Activated CD4-positive, alpha-beta T cell treated with anti-CD3 and anti-CD28 coated beads, Interleukin-2, amount 50 U/mL, for 4 hours (primary cell): ENCODE measurements at regions not wholly inside any gene's neighbourhood (a gene's known extent, or its start where the extent isn't known, plus 50 kb on each side); places are given as distances from the start of the nearest gene placed in this dataset.

Source experiments
- DNase-seq, 2 experiments: peaks; one replicate each; pipeline ENCODE4 v3.0.0-alpha.2; 2020

- DNase-seq, result no peak
These were observed 350.1 kb downstream of the CHRM3 start for GRCh38 chr1:239736479-239736878.

- DNase-seq, result no peak
These were observed 352.3 kb upstream of the FMN2 start for GRCh38 chr1:239739375-239739774.

- no peak for DNase-seq
These were observed 351.8 kb upstream of the FMN2 start for GRCh38 chr1:239739919-239740318.

- no peak for DNase-seq
These were observed 349.1 kb upstream of the FMN2 start for GRCh38 chr1:239742416-239743109.

- no peak for DNase-seq
These were observed 346.8 kb upstream of the FMN2 start for GRCh38 chr1:239744851-239745250.

- DNase-seq, result no peak
These were observed 336.4 kb upstream of the FMN2 start for GRCh38 chr1:239755107-239755912.

- DNase-seq, result no peak
These were observed 334.0 kb upstream of the FMN2 start for GRCh38 chr1:239757716-239758115.

- no peak for DNase-seq
These were observed 332.9 kb upstream of the FMN2 start for GRCh38 chr1:239758756-239759155.

GRCh38 chr1:239761509-239761908 is 330.2 kb upstream of the FMN2 start:
- no peak for DNase-seq

- DNase-seq, result no peak
These were observed 327.8 kb upstream of the FMN2 start for GRCh38 chr1:239763850-239764249.

- no peak for DNase-seq
These were observed 327.1 kb upstream of the FMN2 start for GRCh38 chr1:239764546-239764945.

GRCh38 chr1:239765163-239765562 is 326.5 kb upstream of the FMN2 start:
- no peak for DNase-seq

- DNase-seq, result no peak
These were observed 320.1 kb upstream of the FMN2 start for GRCh38 chr1:239771550-239771949.

- DNase-seq, result no peak
These were observed 319.2 kb upstream of the FMN2 start for GRCh38 chr1:239772446-239772845.

GRCh38 chr1:239775466-239775865 is 316.2 kb upstream of the FMN2 start:
- no peak for DNase-seq

- DNase-seq, result no peak
These were observed 313.4 kb upstream of the FMN2 start for GRCh38 chr1:239778208-239778813.

- DNase-seq, result no peak
These were observed 311.7 kb upstream of the FMN2 start for GRCh38 chr1:239779962-239780361.

GRCh38 chr1:239784896-239785295 is 306.8 kb upstream of the FMN2 start:
- no peak for DNase-seq

- DNase-seq, result no peak
These were observed 306.1 kb upstream of the FMN2 start for GRCh38 chr1:239785576-239785975.

- no peak for DNase-seq
These were observed 305.2 kb upstream of the FMN2 start for GRCh38 chr1:239786464-239786863.

- DNase-seq, result no peak
These were observed 299.5 kb upstream of the FMN2 start for GRCh38 chr1:239792157-239792556.

GRCh38 chr1:239795304-239795703 is 296.4 kb upstream of the FMN2 start:
- DNase-seq, result no peak

GRCh38 chr1:239799617-239800016 is 292.1 kb upstream of the FMN2 start:
- no peak for DNase-seq

- DNase-seq, result no peak
These were observed 290.8 kb upstream of the FMN2 start for GRCh38 chr1:239800861-239801260.
